GM18520 (cell line): ENCODE measurements at regions not wholly inside any gene's neighbourhood (a gene's known extent, or its start where the extent isn't known, plus 50 kb on each side); places are given as distances from the start of the nearest gene placed in this dataset.
"Not testable (repeated sequence)": the region's sequence is repeated elsewhere in the genome, so short reads cannot be mapped to it uniquely, and the experiment has no call there.

Source experiments
- ATAC-seq: cut with Tn5 transposase; IDR thresholded peaks from one replicate; pipeline ENCODE4 v1.9.1; 2021; ENCODE audit not compliant: unreplicated experiment

DNA sequence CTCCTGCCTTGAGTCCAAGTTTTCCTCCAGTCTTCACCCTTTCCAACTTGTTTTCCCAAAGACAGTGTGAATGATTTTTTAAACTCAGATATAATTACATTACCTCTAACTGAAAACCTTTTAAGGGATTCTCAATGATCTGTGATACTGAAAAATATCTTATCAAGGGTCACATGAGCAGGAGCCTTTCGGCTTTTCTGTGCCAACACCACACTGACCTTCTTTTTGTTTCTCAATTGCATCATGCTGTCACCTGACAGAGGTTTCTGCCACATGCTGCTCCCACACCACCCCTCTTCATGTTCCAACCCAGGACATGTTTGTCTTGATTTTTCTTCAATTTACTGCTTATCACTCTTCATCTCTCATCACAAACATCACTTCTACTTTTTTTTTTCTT lies 820.0 kb downstream of the PRELID2 start:
- no peak for ATAC-seq

DNA sequence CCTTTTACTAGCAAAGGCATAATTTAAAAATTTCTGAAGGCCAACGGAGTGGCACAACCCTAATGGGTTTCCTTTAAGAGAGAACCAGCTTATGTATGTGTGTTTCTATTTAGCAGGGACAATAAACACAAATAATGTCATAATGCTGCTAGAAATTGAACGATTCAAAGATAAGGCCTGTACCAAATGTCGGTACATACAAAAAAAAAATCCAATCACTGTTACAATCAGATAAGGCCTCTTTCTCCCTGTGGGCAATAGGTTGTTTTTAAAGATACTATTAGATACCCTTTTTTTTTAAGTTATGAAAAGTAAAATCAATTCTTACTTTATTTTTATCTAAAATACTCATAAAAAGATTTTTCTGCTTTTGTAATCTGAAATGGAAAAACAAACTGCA lies 821.0 kb downstream of the PRELID2 start:
- ATAC-seq, result no peak

DNA sequence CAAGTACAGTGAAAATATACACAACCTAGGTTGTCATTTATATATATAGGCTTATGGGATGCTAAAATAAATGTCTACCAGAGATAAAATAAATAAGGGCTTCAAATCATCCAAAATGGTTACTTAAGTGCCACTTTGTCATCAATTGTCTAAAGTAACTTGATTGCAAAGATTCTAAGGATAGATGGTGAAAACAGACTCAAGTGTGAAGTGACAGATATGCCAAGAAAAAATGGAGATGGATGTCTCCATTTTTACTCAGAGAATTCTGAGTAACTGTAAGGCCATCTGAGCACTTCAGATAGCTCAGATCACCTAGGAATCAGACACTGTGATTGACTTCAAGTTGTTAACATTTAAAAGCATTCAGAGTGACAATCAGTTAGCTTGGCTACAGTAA lies 824.3 kb downstream of the PRELID2 start:
- ATAC-seq, result no peak

DNA sequence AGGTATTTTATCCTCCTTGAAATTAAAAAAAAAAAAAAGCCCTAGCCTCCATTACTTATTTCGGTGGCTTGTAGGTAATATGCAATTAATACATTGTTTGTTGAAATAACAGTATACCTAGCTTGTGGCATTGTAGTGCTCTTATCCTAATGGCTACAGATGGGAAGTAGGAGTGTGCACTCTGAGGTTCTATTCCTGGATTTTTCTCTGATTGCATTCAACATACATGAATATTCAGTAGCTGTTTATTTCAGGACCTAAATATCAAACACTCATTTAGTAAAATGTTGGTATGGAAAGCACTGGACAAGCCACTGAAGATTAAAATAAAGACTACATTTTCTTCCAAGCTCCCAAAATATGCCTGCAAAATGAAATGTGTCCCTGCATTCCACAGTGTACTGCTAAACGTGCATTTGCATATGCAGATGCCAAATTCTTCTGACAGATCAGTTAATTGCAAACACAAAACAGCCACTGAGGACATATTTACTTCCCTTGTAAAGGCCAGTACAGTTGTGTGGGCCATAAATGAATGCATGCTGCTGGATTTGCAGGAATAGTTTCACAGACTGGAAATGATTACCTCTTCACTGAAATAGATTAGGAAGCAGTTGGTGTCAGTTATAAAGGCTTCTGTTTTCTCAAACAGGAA lies 826.1 kb downstream of the PRELID2 start:
- ATAC-seq, result no peak

DNA sequence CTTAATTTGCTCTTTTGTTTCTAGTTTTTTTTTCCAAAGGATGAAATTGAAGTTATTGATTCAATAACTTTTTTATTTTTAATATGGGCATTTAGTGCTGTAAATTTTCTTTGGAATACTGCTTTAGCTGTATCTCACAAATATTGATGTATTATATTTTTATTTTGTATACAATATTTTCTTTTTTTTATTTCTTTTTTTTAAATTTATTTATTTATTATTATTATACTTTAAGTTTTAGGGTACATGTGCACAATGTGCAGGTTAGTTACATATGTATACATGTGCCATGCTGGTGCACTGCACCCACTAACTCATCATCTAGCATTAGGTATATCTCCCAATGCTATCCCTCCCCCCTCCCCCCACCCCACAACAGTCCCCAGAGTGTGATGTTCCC lies 823.7 kb downstream of the KCTD16 start:
- not testable (repeated sequence) for ATAC-seq

DNA sequence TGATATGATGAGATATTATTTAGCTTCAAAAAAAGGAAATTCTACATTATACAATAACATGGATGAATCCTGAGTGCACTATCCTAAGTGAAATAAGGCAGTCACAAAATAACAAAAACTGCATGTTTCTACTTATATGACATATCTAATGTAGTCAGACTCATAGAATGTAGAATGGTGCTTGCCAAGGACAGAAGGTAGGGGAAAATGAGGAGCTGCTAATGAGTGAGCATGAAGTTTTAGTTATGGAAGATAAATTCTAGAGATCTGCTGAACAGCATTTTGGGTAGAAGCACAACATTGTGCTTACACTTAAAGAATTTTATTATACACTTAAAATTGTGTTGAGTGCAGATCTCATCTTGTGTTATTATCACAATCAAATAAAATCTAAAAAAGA lies 812.4 kb downstream of the KCTD16 start:
- ATAC-seq, result no peak

DNA sequence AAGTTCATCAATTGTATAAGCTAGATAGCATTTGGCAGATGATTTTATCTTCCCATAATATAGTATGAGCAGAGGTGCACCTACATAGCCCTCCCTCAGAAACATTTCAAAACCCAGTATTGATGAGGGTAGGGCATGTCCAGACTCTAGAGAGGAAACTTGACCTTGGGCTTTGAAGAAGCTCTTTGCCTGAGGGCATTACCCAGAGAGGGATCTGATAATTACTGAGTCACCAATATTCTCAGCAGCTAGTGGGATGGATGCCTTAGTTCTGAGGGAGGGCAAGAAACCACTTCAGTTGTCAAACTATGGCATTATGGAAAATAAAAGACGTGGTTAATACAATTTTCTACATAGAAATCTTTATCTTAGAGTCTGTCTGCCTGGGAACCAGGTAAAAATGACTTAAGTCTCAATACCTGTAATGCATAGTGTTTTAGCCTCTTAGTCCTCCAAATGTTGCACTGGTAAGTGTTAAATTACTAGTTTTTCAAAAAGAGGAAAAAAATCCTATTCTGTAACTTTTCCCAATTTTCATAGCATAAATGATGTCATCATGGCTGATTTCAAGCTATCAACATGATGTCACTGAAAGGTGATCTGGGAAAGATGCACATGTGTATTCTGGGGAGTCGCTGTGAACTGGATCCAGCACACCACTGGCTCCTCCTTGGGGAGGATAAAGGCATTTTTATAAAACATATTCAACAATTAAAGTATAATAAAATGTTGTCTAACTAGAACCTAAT lies 809.0 kb downstream of the KCTD16 start:
- no peak for ATAC-seq

DNA sequence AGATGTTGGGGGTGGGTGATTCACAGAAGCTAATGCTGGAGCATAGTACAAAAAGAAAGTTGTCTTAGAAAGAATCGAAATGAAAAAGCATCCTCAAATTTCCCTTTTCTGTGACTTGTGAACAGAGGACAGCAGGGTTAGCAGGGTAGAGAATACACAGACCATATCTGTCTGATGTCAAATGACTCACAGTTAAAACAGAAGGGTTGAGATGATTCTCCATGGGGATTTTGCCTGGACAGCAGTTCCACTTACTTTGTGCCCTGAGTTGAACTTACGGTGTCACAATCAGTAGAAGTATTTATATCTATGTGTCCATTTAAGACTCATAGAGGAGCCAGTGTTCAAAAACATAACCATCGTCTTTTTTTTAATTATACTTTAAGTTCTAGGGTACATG lies 801.6 kb downstream of the KCTD16 start:
- no peak for ATAC-seq

DNA sequence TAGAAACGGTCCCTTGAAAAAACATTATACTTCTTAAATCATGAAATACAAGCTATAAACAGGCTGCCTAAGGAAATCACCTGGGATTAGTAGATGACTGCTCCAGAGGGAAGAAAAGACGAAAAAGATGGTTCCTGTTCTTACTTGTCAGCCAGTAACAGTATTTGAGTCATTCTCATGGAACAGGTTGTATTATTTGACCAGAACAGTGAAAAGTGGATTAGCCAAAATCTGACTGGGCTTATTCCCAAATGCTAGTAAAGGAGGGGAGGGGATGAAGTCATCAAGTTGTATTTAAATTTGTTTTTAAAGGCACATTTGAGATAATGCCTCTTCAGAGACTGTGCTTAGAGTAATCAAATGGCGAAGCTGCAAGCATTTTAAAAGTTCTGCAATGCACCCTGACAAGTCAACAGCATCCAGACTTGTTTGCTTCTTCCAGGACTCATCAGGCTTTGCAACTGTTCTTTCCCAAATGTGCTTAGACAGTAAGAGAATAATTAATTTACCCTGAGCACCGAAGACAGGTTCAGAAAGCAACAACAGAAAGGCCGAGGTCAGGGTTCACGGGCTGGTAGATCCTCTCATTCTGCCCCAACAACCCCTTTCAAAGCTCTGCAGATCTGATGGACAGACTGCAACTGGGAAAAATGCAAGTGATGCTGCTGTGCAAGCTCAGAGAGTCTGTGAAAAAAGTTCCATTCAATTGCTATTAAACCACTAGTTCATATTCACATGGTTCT lies 800.6 kb downstream of the KCTD16 start:
- ATAC-seq, result no peak

DNA sequence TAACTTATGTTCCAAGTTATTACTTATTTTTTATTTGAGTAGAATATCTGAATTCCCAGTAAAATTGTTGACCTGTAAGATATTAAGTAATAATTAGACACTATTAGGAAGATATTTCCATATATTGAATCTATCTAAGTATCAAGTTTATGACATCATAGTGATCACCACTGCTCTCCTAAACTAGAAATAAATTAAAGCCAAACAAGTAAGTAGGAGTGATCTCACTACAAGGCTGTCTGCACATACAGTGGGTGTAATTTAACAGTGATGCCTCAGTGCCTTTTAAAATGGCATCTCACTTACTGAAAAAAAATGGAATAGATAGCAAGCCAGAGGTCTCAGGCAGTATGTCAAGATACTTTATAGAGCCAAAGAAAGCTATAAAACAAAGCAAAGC lies 789.6 kb downstream of the KCTD16 start:
- no peak for ATAC-seq

DNA sequence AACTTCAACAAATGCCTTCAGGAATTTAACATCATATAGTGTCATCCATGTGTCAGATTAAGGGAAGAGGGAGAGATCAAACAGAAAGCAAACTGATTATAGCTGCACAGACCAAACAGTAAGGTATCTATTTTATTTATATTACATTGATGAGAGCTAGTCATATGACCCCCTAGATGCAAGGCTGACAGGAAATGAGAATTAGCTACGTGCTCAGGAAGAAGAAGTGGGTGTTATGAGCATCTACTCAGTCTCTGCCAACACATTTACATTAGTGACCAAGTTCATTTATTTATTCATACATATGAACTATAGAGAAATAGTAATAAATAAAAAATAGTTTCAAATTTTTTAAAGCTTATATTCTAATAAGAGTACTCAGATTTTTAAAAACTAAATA lies 787.3 kb downstream of the KCTD16 start:
- no peak for ATAC-seq

DNA sequence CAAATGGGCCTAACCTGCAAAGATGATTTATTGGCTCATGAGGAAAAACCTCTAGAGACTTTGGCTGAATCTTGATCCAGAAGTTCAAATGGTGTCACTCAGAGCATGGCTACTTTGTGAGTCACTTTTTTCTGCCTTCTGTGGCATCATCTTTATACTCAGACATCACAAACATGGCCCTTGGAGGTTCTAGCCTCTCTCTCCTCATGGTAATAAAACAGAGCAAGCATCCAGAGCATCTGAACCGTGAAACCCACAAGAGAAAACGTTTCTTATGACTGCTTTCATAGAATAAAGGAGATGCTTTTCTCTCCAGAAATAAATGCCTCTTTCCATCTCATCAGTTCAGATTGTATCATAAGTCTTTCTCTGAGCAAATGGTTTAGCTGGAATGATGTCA lies 780.3 kb downstream of the KCTD16 start:
- ATAC-seq, result no peak

DNA sequence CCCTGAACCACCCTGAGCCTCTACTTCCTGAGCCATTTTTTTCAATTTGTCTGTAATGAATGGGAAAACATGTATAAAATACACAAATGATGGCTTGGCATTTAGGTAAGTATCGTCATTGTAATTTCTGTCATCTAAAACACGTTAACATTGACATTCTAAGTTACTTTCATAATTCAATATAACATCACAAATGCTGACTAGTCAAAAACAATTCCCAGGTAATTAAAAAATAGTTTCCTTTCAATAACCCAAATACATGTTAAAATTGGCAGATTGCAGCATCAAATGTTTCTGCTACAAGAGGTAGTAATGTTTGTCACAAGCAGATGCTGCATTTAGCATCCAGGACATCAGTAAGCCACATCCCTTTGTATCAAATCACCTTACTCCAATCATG lies 776.4 kb downstream of the KCTD16 start:
- ATAC-seq, result no peak

DNA sequence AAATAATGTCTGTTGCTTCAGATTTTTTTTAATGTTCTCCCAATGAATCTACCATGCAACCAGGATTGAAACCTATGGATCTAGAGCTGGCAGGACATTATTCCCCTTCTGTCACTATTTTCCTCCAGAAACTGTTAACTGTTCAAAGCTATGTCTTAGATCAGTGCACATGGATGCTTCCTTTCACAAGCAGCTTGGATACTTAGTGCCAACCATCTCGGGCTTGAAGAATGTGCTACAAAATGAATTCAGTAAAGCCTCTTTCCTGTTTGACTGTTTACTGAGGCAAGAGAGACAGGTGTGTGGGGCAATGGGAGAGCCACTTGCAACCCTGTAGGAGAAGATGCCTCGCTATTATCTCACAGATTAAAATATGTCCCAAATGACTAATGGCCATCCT lies 774.8 kb downstream of the KCTD16 start:
- no peak for ATAC-seq

DNA sequence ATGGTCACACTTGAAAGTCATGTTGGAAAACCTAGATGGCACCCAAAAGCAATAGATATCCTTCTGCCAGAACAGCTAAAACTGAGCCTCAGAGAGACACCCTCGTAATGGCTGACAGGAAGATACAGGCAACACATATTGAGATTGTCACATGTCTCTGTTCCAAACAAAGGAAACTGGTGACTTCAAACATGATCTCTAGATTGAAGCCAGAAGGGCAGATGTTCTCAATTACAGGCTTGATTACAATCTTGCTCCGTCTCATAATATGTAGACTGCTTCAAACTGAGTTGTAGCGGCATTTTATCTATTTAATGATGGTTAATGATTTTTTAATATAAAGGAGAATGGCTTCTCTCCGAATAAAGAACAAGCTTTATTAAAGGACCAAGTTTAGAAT lies 774.3 kb downstream of the KCTD16 start:
- no peak for ATAC-seq

DNA sequence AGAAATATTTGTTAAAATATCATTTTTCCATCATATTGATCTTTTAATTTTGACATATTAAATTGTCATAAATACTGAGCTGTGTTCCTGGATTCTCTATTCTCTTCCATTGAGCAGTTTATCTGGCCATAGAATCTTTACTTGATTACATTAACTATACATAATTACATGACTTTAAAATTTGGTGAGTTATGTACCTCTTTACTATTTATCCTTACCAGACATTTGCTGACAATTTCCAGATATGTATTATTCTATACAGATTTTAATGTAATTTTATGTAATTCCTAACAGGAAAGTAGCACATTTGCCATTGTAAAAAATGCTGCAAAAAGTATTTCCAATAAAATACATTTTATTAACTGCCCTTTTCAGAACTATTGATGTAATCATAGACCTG lies 770.3 kb downstream of the KCTD16 start:
- no peak for ATAC-seq

DNA sequence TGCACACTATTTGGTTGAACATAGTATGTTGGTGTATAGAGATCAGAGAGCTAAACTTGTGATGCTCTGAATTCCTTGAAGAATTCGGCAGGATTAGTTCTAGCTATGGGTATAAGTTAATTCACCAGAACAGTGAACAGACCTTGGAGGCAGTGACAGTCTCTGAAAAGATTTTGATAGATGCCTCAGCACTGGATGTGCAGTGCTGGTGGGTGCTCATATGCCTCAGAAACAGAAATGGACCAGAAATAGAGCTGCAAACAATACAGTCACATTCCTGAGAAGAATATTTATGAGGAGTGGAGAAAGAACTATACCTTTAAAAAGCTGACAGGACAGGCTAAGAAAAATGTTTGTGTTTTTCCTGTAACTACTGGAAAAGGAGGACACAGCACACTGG lies 747.7 kb downstream of the KCTD16 start:
- ATAC-seq, result no peak

DNA sequence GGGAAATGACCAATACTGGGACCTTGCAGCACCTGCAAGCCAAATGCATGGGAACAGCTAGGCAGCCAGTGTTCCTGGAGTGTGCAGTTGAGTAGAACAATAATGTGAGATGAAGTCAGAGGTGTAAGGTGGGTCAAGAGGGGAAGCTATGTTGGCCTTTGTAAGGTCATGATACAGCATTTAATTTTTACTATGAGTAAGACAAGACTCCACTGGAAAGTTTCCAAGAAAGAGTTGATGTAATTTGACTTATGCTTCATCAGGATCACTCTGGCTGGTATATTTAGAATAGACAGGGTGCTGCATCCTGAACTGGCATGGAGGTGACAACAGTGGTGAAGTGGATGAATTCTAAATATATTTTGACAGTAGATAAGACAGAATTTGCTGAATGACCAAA lies 744.8 kb downstream of the KCTD16 start:
- ATAC-seq, result no peak

DNA sequence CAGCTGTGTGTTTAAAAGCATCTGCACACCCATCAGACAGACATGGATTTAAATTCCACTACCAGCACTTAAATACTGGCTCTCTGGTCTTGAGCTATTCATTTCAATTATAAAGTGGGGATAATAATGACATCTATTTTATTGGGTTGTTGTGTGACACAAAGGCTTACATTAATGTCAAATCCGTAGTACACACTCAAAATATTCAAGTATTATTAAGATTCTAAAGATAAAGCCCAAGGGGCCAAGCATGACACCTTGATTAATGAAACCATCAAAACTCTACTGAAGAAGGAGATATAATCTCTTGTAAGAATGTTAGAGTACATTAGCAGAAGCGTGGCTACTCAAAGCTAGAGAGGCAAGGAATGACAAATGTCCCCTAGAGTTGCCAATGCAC lies 743.0 kb downstream of the KCTD16 start:
- no peak for ATAC-seq

DNA sequence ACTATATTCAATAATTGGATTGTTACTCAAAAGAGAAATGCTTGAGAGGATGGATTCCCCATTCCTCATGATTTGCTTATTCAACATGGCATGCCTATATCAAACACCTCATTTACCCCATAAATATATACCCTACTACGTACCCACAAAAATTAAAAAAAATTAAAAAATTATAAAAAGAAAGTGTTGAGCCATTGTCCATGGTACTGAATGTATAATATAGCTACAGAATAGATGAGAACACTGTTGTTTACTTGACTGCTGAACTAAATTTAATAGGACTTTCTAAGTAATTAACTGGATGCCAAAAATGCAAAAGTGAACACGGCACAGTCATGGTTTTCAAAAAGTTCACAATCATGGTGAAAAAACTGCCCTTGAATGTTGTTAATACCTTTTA lies 725.8 kb downstream of the KCTD16 start:
- ATAC-seq, result no peak

DNA sequence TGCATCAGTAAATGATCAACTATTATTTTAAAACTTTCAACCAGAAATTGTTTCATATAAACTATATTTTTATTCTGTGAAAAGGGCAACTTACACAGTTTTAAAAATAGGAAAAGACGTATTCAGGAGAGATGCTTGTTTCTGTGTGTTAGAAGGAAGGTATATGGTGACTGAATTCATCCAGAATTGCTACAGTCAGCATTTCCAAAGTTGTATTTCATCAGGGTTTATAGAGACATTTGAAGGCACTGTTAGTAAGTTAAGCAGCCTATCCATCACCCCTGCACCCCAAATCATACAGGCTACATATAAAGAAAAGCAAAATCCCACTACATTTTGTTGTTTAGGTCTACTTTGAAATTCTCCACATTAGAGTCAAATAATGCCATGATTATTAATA lies 716.0 kb downstream of the KCTD16 start:
- ATAC-seq, result no peak

DNA sequence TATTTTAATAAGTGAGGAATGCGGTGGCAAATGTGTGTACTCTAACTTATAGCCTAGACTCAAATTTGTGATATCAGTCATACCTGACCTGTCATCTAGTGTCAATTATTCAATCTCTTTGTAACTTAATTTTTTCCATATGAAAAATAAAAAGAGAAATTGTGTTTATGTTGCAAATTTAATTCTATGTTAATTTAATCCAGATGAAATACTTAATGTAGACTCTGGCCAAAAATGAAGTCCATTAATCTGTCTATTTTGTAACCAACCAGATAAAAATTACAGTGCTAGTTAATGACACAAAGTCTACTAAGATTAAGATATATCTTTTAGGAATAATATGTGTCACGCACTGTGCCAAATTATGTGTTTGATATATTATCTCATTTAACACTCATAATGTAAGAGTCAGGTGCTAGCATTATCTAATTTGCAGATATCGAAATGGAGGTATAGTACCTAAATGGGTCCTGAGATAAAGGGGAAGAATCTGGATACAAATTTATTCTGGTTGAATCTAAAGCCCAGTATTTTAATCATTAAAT lies 712.1 kb downstream of the KCTD16 start:
- ATAC-seq, result no peak
